Small intestine (tissue), 7 donors: ENCODE measurements at regions not wholly inside any gene's neighbourhood (a gene's known extent, or its start where the extent isn't known, plus 50 kb on each side); places are given as distances from the start of the nearest gene placed in this dataset.

ENCODE experiments used
- DNase-seq, 2 donors: peaks; one replicate each; pipeline versions ENCODE4 v3.0.0 to v3.0.0-alpha.2; 2013
- FAIRE-seq: peaks from 2 replicates; lab custom pipeline; 2012; peaks lifted over from hg19 to GRCh38; lab: Jason Lieb, UNC
- H3K27ac ChIP-seq, 3 donors: one replicate each; pipeline ENCODE4 v1.5.1; 2013; ENCODE audit warnings: low read length in 2 of 3, mild to moderate bottlenecking in 2 of 3, control low read depth in 1 of 3, inconsistent platforms in 1 of 3, low read depth in 1 of 3, moderate library complexity in 1 of 3
- H3K27me3 ChIP-seq, 3 donors: one replicate each; pipeline ENCODE4 v1.6.1; 2013; ENCODE audit warnings: low read length in 3 of 3, inconsistent platforms in 1 of 3; ENCODE audit not compliant: control insufficient read depth in 3 of 3, insufficient read depth in 3 of 3
- H3K36me3 ChIP-seq, 3 donors: one replicate each; pipeline ENCODE4 v1.6.1; 2013; ENCODE audit warnings: low read length in 3 of 3, inconsistent platforms in 1 of 3, low read depth in 1 of 3, mild to moderate bottlenecking in 1 of 3, moderate library complexity in 1 of 3; ENCODE audit not compliant: control insufficient read depth in 3 of 3, insufficient read depth in 2 of 3
- H3K4me1 ChIP-seq, 3 donors: one replicate each; pipeline ENCODE4 v1.6.1; 2013; ENCODE audit warnings: low read length in 2 of 3, inconsistent platforms in 1 of 3, low read depth in 1 of 3, mild to moderate bottlenecking in 1 of 3, moderate library complexity in 1 of 3; ENCODE audit not compliant: control insufficient read depth in 3 of 3, insufficient read depth in 2 of 3
- H3K4me3 ChIP-seq, 3 donors: one replicate each; pipeline ENCODE4 v1.5.1; 2013; ENCODE audit warnings: low read length in 3 of 3, control low read depth in 1 of 3, inconsistent platforms in 1 of 3, low read depth in 1 of 3, mild to moderate bottlenecking in 1 of 3, moderate library complexity in 1 of 3
- H3K9me3 ChIP-seq, 2 donors: one replicate each; pipeline ENCODE4 v1.6.1; 2013; ENCODE audit warnings: low read depth in 1 of 2, low read length in 1 of 2; ENCODE audit not compliant: control insufficient read depth in 2 of 2, insufficient read depth in 1 of 2
- WGBS, 3 donors: extraction: QIAGEN DNeasy Blood & Tissue Kit; methylation state at CpG; one replicate each; pipeline ENCODE4 v1.1.7; 2013; 5-methylcytosine and 5-hydroxymethylcytosine counted together
- donor health status: healthy with polysubstance abuse.
- donor health status: control.
- donor health status: control.
- donor health status: Bipolar disorder and iron deficiency.
- donor health status: healthy.

GRCh38 chr11:106410902-106411301 lies 333.4 kb downstream of the AASDHPPT start:
- WGBS, 3 donors = 88 to 100% (median 93%) methylated on average over 1 of the region's 1 CpG
- no peaks in the 10 kb centered on the region for H3K27me3 ChIP-seq
- no peaks in the 10 kb centered on the region for H3K9me3 ChIP-seq
- no peak overlapping the region for H3K27ac ChIP-seq
- H3K4me3 ChIP-seq = no peak overlapping the region
- FAIRE-seq = no peak
- no peaks in the 10 kb centered on the region for H3K36me3 ChIP-seq
- DNase-seq = no peak
- peaks cover 0 to 4% (median 0%) of the 10 kb centered on the region in 3 donors for H3K4me1 ChIP-seq

- H3K4me3 ChIP-seq = no peak overlapping the region
- DNase-seq = no peak
- WGBS, 3 donors = 74 to 89% (median 80%) methylated on average over 1 of the region's 1 CpG
- H3K9me3 ChIP-seq = no peaks in the 10 kb centered on the region
- no peak overlapping the region for H3K27ac ChIP-seq
- H3K36me3 ChIP-seq = no peaks in the 10 kb centered on the region
- H3K27me3 ChIP-seq = no peaks in the 10 kb centered on the region
- peaks cover 0 to 4% (median 0%) of the 10 kb centered on the region in 3 donors for H3K4me1 ChIP-seq
- no peak for FAIRE-seq
These were observed 335.8 kb downstream of the AASDHPPT start for GRCh38 chr11:106413222-106413621.

- Histone ChIP-seq H3K4me3 (no peak overlapping the region), H3K4me1 (no peaks in the 10 kb centered on the region), H3K27me3 (no peaks in the 10 kb centered on the region), H3K9me3 (no peaks in the 10 kb centered on the region), H3K36me3 (no peaks in the 10 kb centered on the region), H3K27ac (no peak overlapping the region)
- 41 to 62% (median 55%) methylated on average over 5 of the region's 5 CpGs for WGBS, 3 donors
- DNase-seq = peak; percentile 5 to 38
- no peak for FAIRE-seq
These were observed 338.0 kb downstream of the AASDHPPT start for GRCh38 chr11:106415510-106415909.

- Histone ChIP-seq H3K4me1 (no peaks in the 10 kb centered on the region), H3K36me3 (no peaks in the 10 kb centered on the region), H3K9me3 (no peaks in the 10 kb centered on the region), H3K27ac (no peak overlapping the region), H3K4me3 (no peak overlapping the region), H3K27me3 (no peaks in the 10 kb centered on the region)
- 92 to 98% (median 93%) methylated on average over 1 of the region's 1 CpG for WGBS, 3 donors
- DNase-seq (no peak), FAIRE-seq (no peak)
These were observed 341.3 kb downstream of the AASDHPPT start for GRCh38 chr11:106418791-106419190.

- H3K27me3 ChIP-seq = no peaks in the 10 kb centered on the region
- H3K9me3 ChIP-seq = no peaks in the 10 kb centered on the region
- no peak overlapping the region for H3K4me3 ChIP-seq
- no peaks in the 10 kb centered on the region for H3K36me3 ChIP-seq
- WGBS, 3 donors = 60 to 72% (median 72%) methylated on average over 2 of the region's 2 CpGs
- no peak overlapping the region for H3K27ac ChIP-seq
- DNase-seq (no peak), FAIRE-seq (no peak)
- H3K4me1 ChIP-seq = no peaks in the 10 kb centered on the region
These were observed 342.7 kb downstream of the AASDHPPT start for GRCh38 chr11:106420048-106420665.

- Histone ChIP-seq H3K4me1 (no peaks in the 10 kb centered on the region), H3K9me3 (no peaks in the 10 kb centered on the region), H3K27me3 (no peaks in the 10 kb centered on the region), H3K4me3 (no peak overlapping the region), H3K36me3 (no peaks in the 10 kb centered on the region), H3K27ac (no peak overlapping the region)
- DNase-seq (no peak), FAIRE-seq (no peak)
These were observed 343.2 kb downstream of the AASDHPPT start for GRCh38 chr11:106420686-106421085.

- H3K4me3 ChIP-seq = no peak overlapping the region
- no peaks in the 10 kb centered on the region for H3K36me3 ChIP-seq
- no peaks in the 10 kb centered on the region for H3K27me3 ChIP-seq
- WGBS, 3 donors = 31 to 57% (median 53%) methylated on average over 1 of the region's 1 CpG
- no peak for DNase-seq
- no peaks in the 10 kb centered on the region for H3K9me3 ChIP-seq
- no peaks in the 10 kb centered on the region for H3K4me1 ChIP-seq
- no peak overlapping the region for H3K27ac ChIP-seq
- no peak for FAIRE-seq
These were observed 344.3 kb downstream of the AASDHPPT start for GRCh38 chr11:106421676-106422292.

GRCh38 chr11:106422583-106422982 lies 345.1 kb downstream of the AASDHPPT start:
- H3K27ac ChIP-seq = no peak overlapping the region
- 77 to 85% (median 77%) methylated on average over 3 of the region's 3 CpGs for WGBS, 3 donors

GRCh38 chr11:106424111-106424510 lies 346.6 kb downstream of the AASDHPPT start:
- H3K27ac ChIP-seq = no peak overlapping the region
- no peaks in the 10 kb centered on the region for H3K36me3 ChIP-seq
- DNase-seq (no peak), FAIRE-seq (no peak)
- 82 to 83% (median 83%) methylated on average over 3 of the region's 3 CpGs for WGBS, 3 donors
- no peak overlapping the region for H3K4me3 ChIP-seq
- H3K9me3 ChIP-seq = no peaks in the 10 kb centered on the region
- no peaks in the 10 kb centered on the region for H3K27me3 ChIP-seq
- no peaks in the 10 kb centered on the region for H3K4me1 ChIP-seq

More at GRCh38 chr11:106422583-106422982, 345.1 kb downstream of the AASDHPPT start:
- Histone ChIP-seq H3K4me1 (no peaks in the 10 kb centered on the region), H3K36me3 (no peaks in the 10 kb centered on the region), H3K27me3 (no peaks in the 10 kb centered on the region), H3K9me3 (no peaks in the 10 kb centered on the region), H3K4me3 (no peak overlapping the region)
- DNase-seq (no peak), FAIRE-seq (no peak)
